IMR-90 (cell line): ENCODE measurements at regions not wholly inside any gene's neighbourhood (a gene's known extent, or its start where the extent isn't known, plus 50 kb on each side); places are given as distances from the start of the nearest gene placed in this dataset.

Experiments
- ATAC-seq: fragments of 200-7000 bp; cut with Tn5 transposase; 2 replicates; pipeline ENCODE4 v1.9.1; 2020; ENCODE audit warnings: low read depth, mild to moderate bottlenecking, moderate library complexity
- BruUV-seq: library from RNA; stranded (reverse); fragments of 400-500 nt; replicated peaks from 2 replicates; lab custom pipeline; 2021; lab: Mats Ljungman, UMichigan
- CTCF ChIA-PET: fragments of 300-600 bp; formaldehyde crosslinking; extraction: SDS; loops from one replicate; lab custom pipeline; 2021; ENCODE audit warnings: antibody characterized with exemption; lab: Yijun Ruan, JAX
- POLR2A ChIA-PET: fragments of 300-600 bp; sonication (Branson Sonifier 250); formaldehyde crosslinking; loops from one replicate; lab custom pipeline; 2022; ENCODE audit warnings: antibody characterized with exemption; ENCODE audit not compliant: unreplicated experiment; lab: Charles Lee
- DNase-seq: peaks from one replicate; pipeline ENCODE4 v3.0.0; 2013
- H2AFZ ChIP-seq: replicated peaks from 2 replicates; pipeline ENCODE3; 2013; ENCODE audit warnings: low read length, mild to moderate bottlenecking; ENCODE audit not compliant: poor library complexity
- H2AK5ac ChIP-seq: 2 replicates; pipeline ENCODE4 v1.6.1; 2013; ENCODE audit warnings: low read depth, low read length, inconsistent platforms
- H2AK9ac ChIP-seq: replicated peaks from 2 replicates; pipeline ENCODE3; 2013; ENCODE audit warnings: mild to moderate bottlenecking, low read depth, low read length, moderate library complexity; ENCODE audit not compliant: poor library complexity
- H2BK120ac ChIP-seq: 2 replicates; pipeline ENCODE4 v1.6.1; 2013; ENCODE audit warnings: low read depth, low read length, inconsistent platforms
- H2BK15ac ChIP-seq: 3 replicates; pipeline ENCODE4 v1.6.1; 2013; ENCODE audit warnings: low read depth, low read length, inconsistent platforms
- H2BK20ac ChIP-seq: 2 replicates; pipeline ENCODE4 v1.6.1; 2013; ENCODE audit warnings: low read depth, mild to moderate bottlenecking, inconsistent platforms, low read length, moderate library complexity
- H2BK5ac ChIP-seq: 2 replicates; pipeline ENCODE4 v1.6.1; 2013; ENCODE audit warnings: mild to moderate bottlenecking, low read depth, low read length, inconsistent platforms; ENCODE audit not compliant: poor library complexity, severe bottlenecking
- H3K14ac ChIP-seq: replicated peaks from 2 replicates; pipeline ENCODE4 v1.6.1; 2013; ENCODE audit warnings: low read depth, low read length, inconsistent platforms
- H3K18ac ChIP-seq: 2 replicates; pipeline ENCODE4 v1.6.1; 2013; ENCODE audit warnings: low read depth, low read length, control low read depth
- H3K23ac ChIP-seq: 2 replicates; pipeline ENCODE4 v1.6.1; 2013; ENCODE audit warnings: low read depth, low read length, inconsistent platforms
- H3K27ac ChIP-seq: 2 replicates; pipeline ENCODE4 v1.5.1; 2013; ENCODE audit warnings: mild to moderate bottlenecking, control low read depth, low read length; ENCODE audit not compliant: insufficient read depth
- H3K27me3 ChIP-seq: 2 replicates; pipeline ENCODE4 v1.6.1; 2013; ENCODE audit warnings: low read length; ENCODE audit not compliant: control insufficient read depth, insufficient read depth
- H3K36me3 ChIP-seq: 2 replicates; pipeline ENCODE4 v1.6.1; 2013; ENCODE audit warnings: low read length, mixed read lengths; ENCODE audit not compliant: control insufficient read depth, insufficient read depth
- H3K4ac ChIP-seq: 2 replicates; pipeline ENCODE4 v1.6.1; 2013; ENCODE audit warnings: low read depth, low read length, inconsistent platforms
- H3K4me1 ChIP-seq: 2 replicates; pipeline ENCODE4 v1.6.1; 2013; ENCODE audit warnings: low read length, mixed read lengths; ENCODE audit not compliant: control insufficient read depth, insufficient read depth
- H3K4me2 ChIP-seq: 2 replicates; pipeline ENCODE4 v1.6.1; 2013; ENCODE audit warnings: low read depth, mild to moderate bottlenecking, control low read depth, low read length, moderate library complexity
- H3K4me3 ChIP-seq: 2 replicates; pipeline ENCODE4 v1.5.1; 2013; ENCODE audit warnings: low read depth, mild to moderate bottlenecking, control low read depth, low read length, moderate library complexity; ENCODE audit not compliant: insufficient read depth
- H3K56ac ChIP-seq: 2 replicates; pipeline ENCODE4 v1.6.1; 2013; ENCODE audit warnings: low read length, inconsistent platforms; ENCODE audit not compliant: insufficient read depth; ENCODE audit errors: extremely low read depth
- H3K79me1 ChIP-seq, 2 experiments: 2 replicates each; pipeline ENCODE4 v1.6.1; 2013; ENCODE audit warnings: low read length in 2 of 2, inconsistent platforms in 1 of 2, low read depth in 1 of 2
- H3K9ac ChIP-seq: 2 replicates; pipeline ENCODE4 v1.6.1; 2013; ENCODE audit warnings: low read depth, low read length, control low read depth
- H3K9me1 ChIP-seq: 2 replicates; pipeline ENCODE4 v1.6.1; 2013; ENCODE audit warnings: low read length, inconsistent platforms; ENCODE audit not compliant: insufficient read depth
- H3K9me3 ChIP-seq: 2 replicates; pipeline ENCODE4 v1.6.1; 2013; ENCODE audit warnings: low read length; ENCODE audit not compliant: control insufficient read depth, insufficient read depth
- H4K20me1 ChIP-seq: 2 replicates; pipeline ENCODE4 v1.6.1; 2013; ENCODE audit warnings: low read length, inconsistent platforms; ENCODE audit not compliant: insufficient read depth
- H4K5ac ChIP-seq: 2 replicates; pipeline ENCODE4 v1.6.1; 2013; ENCODE audit warnings: mild to moderate bottlenecking, low read depth, low read length, control low read depth
- H4K8ac ChIP-seq, 2 experiments: 2 replicates each; pipeline ENCODE4 v1.6.1; 2013; ENCODE audit warnings: low read depth in 2 of 2, low read length in 2 of 2, control low read depth in 1 of 2, inconsistent platforms in 1 of 2
- H4K91ac ChIP-seq: 2 replicates; pipeline ENCODE4 v1.6.1; 2013; ENCODE audit warnings: low read depth, low read length, inconsistent platforms; ENCODE audit not compliant: insufficient read depth
- BHLHE40 ChIP-seq: fragments of 150-350 bp; IDR thresholded peaks from 2 replicates; pipeline ENCODE4 v1.6.1; 2016; ENCODE audit warnings: mild to moderate bottlenecking, low read depth, low read length
- CEBPB ChIP-seq: IDR thresholded peaks from 2 replicates; pipeline ENCODE4 v1.6.1; 2012; ENCODE audit warnings: low read depth, low read length, improper control_type of control experiment
- CHD1 ChIP-seq: IDR thresholded peaks from 2 replicates; pipeline ENCODE4 v1.6.1; 2012; ENCODE audit warnings: low read depth, low read length, improper control_type of control experiment
- FOS ChIP-seq: fragments of 150-350 bp; IDR thresholded peaks from 2 replicates; pipeline ENCODE4 v1.6.1; 2016; ENCODE audit warnings: low read depth, low read length
- MAFK ChIP-seq: IDR thresholded peaks from 2 replicates; pipeline ENCODE4 v1.6.1; 2012; ENCODE audit warnings: low read depth, low read length, improper control_type of control experiment
- MAZ ChIP-seq: IDR thresholded peaks from 2 replicates; pipeline ENCODE4 v1.6.1; 2012; ENCODE audit warnings: low read depth, mild to moderate bottlenecking, low read length, improper control_type of control experiment, moderate library complexity, borderline replicate concordance
- MXI1 ChIP-seq: IDR thresholded peaks from 2 replicates; pipeline ENCODE4 v1.6.1; 2012; ENCODE audit warnings: low read depth, mild to moderate bottlenecking, low read length, moderate library complexity, borderline replicate concordance
- NFE2L2 ChIP-seq: fragments of 150-350 bp; IDR thresholded peaks from 2 replicates; pipeline ENCODE4 v1.6.1; 2016; ENCODE audit warnings: low read depth, mild to moderate bottlenecking, low read length
- POLR2A ChIP-seq: IDR thresholded peaks from 2 replicates; pipeline ENCODE4 v1.6.1; 2012; ENCODE audit warnings: mild to moderate bottlenecking, low read depth, low read length
- RAD21 ChIP-seq: IDR thresholded peaks from 2 replicates; pipeline ENCODE4 v1.6.1; 2012; ENCODE audit warnings: low read length, improper control_type of control experiment
- RCOR1 ChIP-seq: IDR thresholded peaks from 2 replicates; pipeline ENCODE4 v1.6.1; 2012; ENCODE audit warnings: mild to moderate bottlenecking, low read length, improper control_type of control experiment; ENCODE audit not compliant: insufficient replicate concordance
- RFX5 ChIP-seq: IDR thresholded peaks from 2 replicates; pipeline ENCODE4 v1.8.0; 2012; ENCODE audit warnings: low read depth, mild to moderate bottlenecking, low read length, moderate library complexity
- SMC3 ChIP-seq: fragments of 150-350 bp; IDR thresholded peaks from 2 replicates; pipeline ENCODE4 v1.6.1; 2016; ENCODE audit warnings: low read depth, mild to moderate bottlenecking, antibody characterized with exemption, low read length, moderate library complexity
- WGBS, 2 experiments: methylation state at CpG; one replicate each; pipeline versions ENCODE4 v1.1.5 to v1.1.7; 2013; ENCODE audit warnings: missing lambda C conversion rate in 2 of 2; ENCODE audit not compliant: insufficient read length in 1 of 2; ENCODE audit errors: extremely low coverage in 2 of 2; 5-methylcytosine and 5-hydroxymethylcytosine counted together
- dilution Hi-C: fragments of 300-500 bp; cut with HindIII; formaldehyde crosslinking; loops from one replicate; pipeline ENCODE4 v1.14.3; 2018; ENCODE audit warnings: low sequenced_read_pairs; ENCODE audit not compliant: unreplicated experiment
- in situ Hi-C: fragments of 300-500 bp; cut with MboI; formaldehyde crosslinking; loops from 3 replicates; pipeline ENCODE4 v1.14.3; 2019; ENCODE audit warnings: low sequenced_read_pairs, inconsistent platforms, mixed read lengths
- intact Hi-C: fragments of 100-400 bp; cut with micrococcal nuclease; formaldehyde crosslinking; loops from 2 replicates; pipeline ENCODE4 v1.10.0; 2022
- TF ChIP-seq, protein P1 (sequence below): fragments of 150-350 bp; IDR thresholded peaks from 2 replicates; pipeline ENCODE4 v1.6.1; 2016; ENCODE audit warnings: low read depth, mild to moderate bottlenecking, low read length, moderate library complexity, borderline replicate concordance
- TF ChIP-seq, protein P2 (sequence below): conservative IDR thresholded peaks from 2 replicates; pipeline ENCODE4 v1.5.1; 2012; ENCODE audit warnings: mild to moderate bottlenecking, low read depth, low read length, improper control_type of control experiment
- TF ChIP-seq, protein P3 (sequence below): fragments of 150-350 bp; IDR thresholded peaks from 2 replicates; pipeline ENCODE4 v1.6.1; 2017; ENCODE audit warnings: mild to moderate bottlenecking, antibody characterized with exemption, low read length, low read depth

DNA sequence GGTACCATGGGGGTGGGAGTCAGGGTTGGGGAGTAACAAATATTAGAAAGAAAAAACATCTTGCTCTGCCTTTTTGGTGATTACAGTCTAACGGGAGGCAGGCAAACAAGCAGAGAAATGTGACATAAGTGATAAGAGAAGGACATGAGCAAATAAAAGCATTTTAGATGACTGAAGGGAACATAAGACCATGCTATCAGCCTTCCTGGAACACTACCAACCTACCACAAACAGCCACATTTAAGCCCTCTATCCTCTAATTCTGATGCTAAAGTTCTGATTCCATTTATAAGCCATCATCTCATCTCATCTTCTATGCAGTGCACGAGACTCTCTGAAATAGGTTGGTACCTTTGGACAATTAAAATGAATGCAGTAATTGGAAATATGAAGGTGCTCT is 243.4 kb upstream of the P2RY1 start:
- H4K8ac ChIP-seq = no peak overlapping the region
- WGBS, 2 experiments = no CpG with 5 or more reads among the region's 2 CpGs

More for the DNA sequence above, 243.4 kb upstream of the P2RY1 start:
- H2AK9ac ChIP-seq = no peak overlapping the region
- H2BK15ac ChIP-seq = no peak overlapping the region
- no peak overlapping the region for H3K56ac ChIP-seq
- H3K23ac ChIP-seq = no peak overlapping the region
- H3K4ac ChIP-seq = no peak overlapping the region
- no peak overlapping the region for H2AK5ac ChIP-seq
- peaks cover 2% of the 10 kb centered on the region; the same call in 1 of the 2 replicates for H3K27me3 ChIP-seq
- no peaks in the 10 kb centered on the region; the same call in 1 of the 2 replicates for H3K9me1 ChIP-seq
- no peak overlapping the region for H2BK120ac ChIP-seq
- no peak overlapping the region for H3K4me3 ChIP-seq
- no peak overlapping the region for H4K5ac ChIP-seq
- in situ Hi-C loops = no loop called here
- H2BK5ac ChIP-seq = no peak overlapping the region
- no peaks in the 10 kb centered on the region for H4K20me1 ChIP-seq
- no TSS peak for BruUV-seq
- H3K4me1 ChIP-seq = no peaks in the 10 kb centered on the region
- TF ChIP-seq RAD21 = no peak
- TF ChIP-seq SMC3 = no peak
- TF ChIP-seq, protein P1, sequence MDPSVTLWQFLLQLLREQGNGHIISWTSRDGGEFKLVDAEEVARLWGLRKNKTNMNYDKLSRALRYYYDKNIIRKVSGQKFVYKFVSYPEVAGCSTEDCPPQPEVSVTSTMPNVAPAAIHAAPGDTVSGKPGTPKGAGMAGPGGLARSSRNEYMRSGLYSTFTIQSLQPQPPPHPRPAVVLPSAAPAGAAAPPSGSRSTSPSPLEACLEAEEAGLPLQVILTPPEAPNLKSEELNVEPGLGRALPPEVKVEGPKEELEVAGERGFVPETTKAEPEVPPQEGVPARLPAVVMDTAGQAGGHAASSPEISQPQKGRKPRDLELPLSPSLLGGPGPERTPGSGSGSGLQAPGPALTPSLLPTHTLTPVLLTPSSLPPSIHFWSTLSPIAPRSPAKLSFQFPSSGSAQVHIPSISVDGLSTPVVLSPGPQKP = no peak
- TF ChIP-seq, protein P2, sequence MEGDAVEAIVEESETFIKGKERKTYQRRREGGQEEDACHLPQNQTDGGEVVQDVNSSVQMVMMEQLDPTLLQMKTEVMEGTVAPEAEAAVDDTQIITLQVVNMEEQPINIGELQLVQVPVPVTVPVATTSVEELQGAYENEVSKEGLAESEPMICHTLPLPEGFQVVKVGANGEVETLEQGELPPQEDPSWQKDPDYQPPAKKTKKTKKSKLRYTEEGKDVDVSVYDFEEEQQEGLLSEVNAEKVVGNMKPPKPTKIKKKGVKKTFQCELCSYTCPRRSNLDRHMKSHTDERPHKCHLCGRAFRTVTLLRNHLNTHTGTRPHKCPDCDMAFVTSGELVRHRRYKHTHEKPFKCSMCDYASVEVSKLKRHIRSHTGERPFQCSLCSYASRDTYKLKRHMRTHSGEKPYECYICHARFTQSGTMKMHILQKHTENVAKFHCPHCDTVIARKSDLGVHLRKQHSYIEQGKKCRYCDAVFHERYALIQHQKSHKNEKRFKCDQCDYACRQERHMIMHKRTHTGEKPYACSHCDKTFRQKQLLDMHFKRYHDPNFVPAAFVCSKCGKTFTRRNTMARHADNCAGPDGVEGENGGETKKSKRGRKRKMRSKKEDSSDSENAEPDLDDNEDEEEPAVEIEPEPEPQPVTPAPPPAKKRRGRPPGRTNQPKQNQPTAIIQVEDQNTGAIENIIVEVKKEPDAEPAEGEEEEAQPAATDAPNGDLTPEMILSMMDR = no peak
- TF ChIP-seq CEBPB = no peak
- no peak for TF ChIP-seq NFE2L2
- TF ChIP-seq RCOR1 = no peak
- TF ChIP-seq RFX5 = no peak
- TF ChIP-seq FOS = no peak
- no peak for TF ChIP-seq CHD1
- TF ChIP-seq BHLHE40 = no peak
- no peak for TF ChIP-seq POLR2A
- no peak for TF ChIP-seq MAZ
- TF ChIP-seq MXI1 = no peak
- no peak for TF ChIP-seq MAFK
- TF ChIP-seq, protein P3, sequence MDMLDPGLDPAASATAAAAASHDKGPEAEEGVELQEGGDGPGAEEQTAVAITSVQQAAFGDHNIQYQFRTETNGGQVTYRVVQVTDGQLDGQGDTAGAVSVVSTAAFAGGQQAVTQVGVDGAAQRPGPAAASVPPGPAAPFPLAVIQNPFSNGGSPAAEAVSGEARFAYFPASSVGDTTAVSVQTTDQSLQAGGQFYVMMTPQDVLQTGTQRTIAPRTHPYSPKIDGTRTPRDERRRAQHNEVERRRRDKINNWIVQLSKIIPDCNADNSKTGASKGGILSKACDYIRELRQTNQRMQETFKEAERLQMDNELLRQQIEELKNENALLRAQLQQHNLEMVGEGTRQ = no peak
- no peak overlapping the region for H2AFZ ChIP-seq
- H2BK20ac ChIP-seq = no peak overlapping the region
- no peak overlapping the region for H3K18ac ChIP-seq
- no peaks in the 10 kb centered on the region for H3K36me3 ChIP-seq
- H4K91ac ChIP-seq = no peak overlapping the region
- ATAC-seq = no peak
- intact Hi-C loops = no loop called here
- no peaks in the 10 kb centered on the region for H3K79me1 ChIP-seq
- no peak overlapping the region for H3K14ac ChIP-seq
- no peaks in the 10 kb centered on the region for H3K9me3 ChIP-seq
- H3K27ac ChIP-seq = no peak overlapping the region
- ChIA-PET CTCF (no interaction called here), POLR2A (no interaction called here)
- no peak overlapping the region for H3K9ac ChIP-seq
- H3K4me2 ChIP-seq = no peak overlapping the region
- dilution Hi-C loops = no loop called here
- DNase-seq = no peak
